Naive thymus-derived CD8-positive, alpha-beta T cell (primary cell): ENCODE measurements at regions not wholly inside any gene's neighbourhood (a gene's known extent, or its start where the extent isn't known, plus 50 kb on each side); places are given as distances from the start of the nearest gene placed in this dataset.
A peak's percentile ranks its signal among the peaks of the same experiment; 100 is the strongest.
"Not testable (repeated sequence)": the region's sequence is repeated elsewhere in the genome, so short reads cannot be mapped to it uniquely, and the experiment has no call there.

Experiments
- ATAC-seq, 2 donors: fragments of 150-1000 bp; cut with Tn5 transposase in 1 of 2; sonication (Bioruptor Pico), chemical (Tn5 transposase) in 1 of 2; 1 replicate in 1 of 2; 2 replicates in 1 of 2; pipeline ENCODE4 v1.10.0; 2021; ENCODE audit warnings: mild to moderate bottlenecking in 2 of 2, moderate library complexity in 2 of 2
- POLR2A ChIA-PET: fragments of 350-600 bp; sonication (Branson Sonifier 250); formaldehyde crosslinking; loops from one replicate; lab custom pipeline; 2021; ENCODE audit warnings: antibody characterized with exemption; lab: Charles Lee
- DNase-seq, 10 donors: peaks; one replicate each; pipeline versions ENCODE4 v3.0.0 to v3.0.0-alpha.2; 2020 to 2022
- H3K27ac Mint-ChIP-seq, 10 donors: one replicate each; pipeline ENCODE4 v1.8.0; 2020 to 2022; ENCODE audit warnings: mild to moderate bottlenecking in 10 of 10, mixed read lengths in 10 of 10, moderate library complexity in 4 of 10, inconsistent platforms in 1 of 10
- H3K27me3 Mint-ChIP-seq, 5 donors: one replicate each; pipeline ENCODE4 v1.8.0; 2021 to 2022; ENCODE audit warnings: mixed read lengths in 5 of 5
- H3K36me3 Mint-ChIP-seq, 3 donors: one replicate each; pipeline ENCODE4 v1.8.0; 2020 to 2022; ENCODE audit warnings: mixed read lengths in 3 of 3, mild to moderate bottlenecking in 2 of 3, inconsistent platforms in 1 of 3
- H3K4me1 Mint-ChIP-seq, 4 donors: one replicate each; pipeline ENCODE4 v1.8.0; 2021 to 2022; ENCODE audit warnings: mixed read lengths in 4 of 4
- H3K4me3 Mint-ChIP-seq, 10 donors: one replicate each; pipeline ENCODE4 v1.8.0; 2020 to 2022; ENCODE audit warnings: mild to moderate bottlenecking in 10 of 10, mixed read lengths in 10 of 10, moderate library complexity in 6 of 10, inconsistent platforms in 1 of 10
- H3K9me3 Mint-ChIP-seq, 9 donors: one replicate each; pipeline ENCODE4 v1.8.0; 2020 to 2022; ENCODE audit warnings: mixed read lengths in 9 of 9, mild to moderate bottlenecking in 3 of 9, inconsistent platforms in 1 of 9, moderate library complexity in 1 of 9

- POLR2A ChIA-PET: no interaction called here
These were observed 372.9 kb upstream of the AUTS2 start for GRCh38 chr7:69225259-69225943.

GRCh38 chr7:69228212-69228811, 370.0 kb upstream of the AUTS2 start:
- POLR2A ChIA-PET: no interaction called here
- Mint-ChIP-seq H3K4me3 (no peak overlapping the region), H3K27me3 (peaks cover 4 to 14% (median 9%) of the 10 kb centered on the region in 5 donors), H3K27ac (no peak overlapping the region), H3K36me3 (peaks cover 0 to 6% (median 3%) of the 10 kb centered on the region in 3 donors), H3K9me3 (peaks cover 0 to 15% (median 7%) of the 10 kb centered on the region in 9 donors), H3K4me1 (peaks cover 0 to 2% (median under 1%) of the 10 kb centered on the region in 4 donors)
- DNase-seq (no peak), ATAC-seq (no peak)

More at GRCh38 chr7:69225259-69225943, 372.9 kb upstream of the AUTS2 start:
- H3K27ac Mint-ChIP-seq: no peak overlapping the region
- H3K4me3 Mint-ChIP-seq: no peak overlapping the region
- peaks cover 0 to 16% (median 6%) of the 10 kb centered on the region in 9 donors for H3K9me3 Mint-ChIP-seq
- no peaks in the 10 kb centered on the region for H3K4me1 Mint-ChIP-seq
- peaks cover 0 to 9% (median 4%) of the 10 kb centered on the region in 5 donors for H3K27me3 Mint-ChIP-seq
- H3K36me3 Mint-ChIP-seq: peaks cover 0 to 6% (median 3%) of the 10 kb centered on the region in 3 donors
- no peak for DNase-seq
- ATAC-seq: no peak

GRCh38 chr7:69232445-69233376, 365.6 kb upstream of the AUTS2 start:
- no peak for DNase-seq
- Mint-ChIP-seq H3K9me3 (peaks cover 0 to 7% (median 4%) of the 10 kb centered on the region in 9 donors), H3K4me1 (peaks cover 0 to 2% (median under 1%) of the 10 kb centered on the region in 4 donors), H3K27me3 (peaks cover 2 to 16% (median 10%) of the 10 kb centered on the region in 5 donors), H3K4me3 (no peak overlapping the region), H3K27ac (peak overlapping the region in 1 of 10 donors; percentile 37), H3K36me3 (peaks cover 0 to 1% (median 0%) of the 10 kb centered on the region in 3 donors)
- POLR2A ChIA-PET: no interaction called here
- no peak for ATAC-seq

GRCh38 chr7:69237541-69237940, 360.7 kb upstream of the AUTS2 start:
- H3K27me3 Mint-ChIP-seq: peaks cover 5 to 17% (median 9%) of the 10 kb centered on the region in 5 donors
- H3K4me3 Mint-ChIP-seq: no peak overlapping the region
- H3K27ac Mint-ChIP-seq: no peak overlapping the region
- peaks cover 0 to 2% (median under 1%) of the 10 kb centered on the region in 4 donors for H3K4me1 Mint-ChIP-seq
- ATAC-seq (no peak), DNase-seq (no peak)
- peaks cover 0 to 9% (median 4%) of the 10 kb centered on the region in 9 donors for H3K9me3 Mint-ChIP-seq
- H3K36me3 Mint-ChIP-seq: no peaks in the 10 kb centered on the region
- POLR2A ChIA-PET: no interaction called here

GRCh38 chr7:69243016-69243415, 355.3 kb upstream of the AUTS2 start:
- no peak overlapping the region for H3K4me3 Mint-ChIP-seq
- H3K4me1 Mint-ChIP-seq: no peaks in the 10 kb centered on the region
- ATAC-seq (no peak), DNase-seq (no peak)
- no peaks in the 10 kb centered on the region for H3K36me3 Mint-ChIP-seq
- H3K27me3 Mint-ChIP-seq: peaks cover 4 to 20% (median 10%) of the 10 kb centered on the region in 5 donors
- no peak overlapping the region for H3K27ac Mint-ChIP-seq
- H3K9me3 Mint-ChIP-seq: peaks cover 0 to 16% (median 3%) of the 10 kb centered on the region in 9 donors
- POLR2A ChIA-PET: no interaction called here

- Mint-ChIP-seq H3K9me3 (peaks cover 0 to 16% (median 3%) of the 10 kb centered on the region in 9 donors), H3K36me3 (no peaks in the 10 kb centered on the region), H3K27ac (no peak overlapping the region), H3K4me1 (no peaks in the 10 kb centered on the region), H3K4me3 (no peak overlapping the region), H3K27me3 (peaks cover 4 to 20% (median 10%) of the 10 kb centered on the region in 5 donors)
- no peak for DNase-seq
- ATAC-seq: no peak
- POLR2A ChIA-PET: no interaction called here
These were observed 353.6 kb upstream of the AUTS2 start for GRCh38 chr7:69244701-69245100.

- Mint-ChIP-seq H3K4me1 (no peaks in the 10 kb centered on the region), H3K27ac (no peak overlapping the region), H3K4me3 (no peak overlapping the region), H3K9me3 (peaks cover 0 to 21% (median 3%) of the 10 kb centered on the region in 9 donors), H3K27me3 (peaks cover 4 to 17% (median 10%) of the 10 kb centered on the region in 5 donors), H3K36me3 (no peaks in the 10 kb centered on the region)
- POLR2A ChIA-PET: no interaction called here
- DNase-seq (no peak), ATAC-seq (no peak)
These were observed 352.6 kb upstream of the AUTS2 start for GRCh38 chr7:69245646-69246045.

GRCh38 chr7:69246758-69247157, 351.5 kb upstream of the AUTS2 start:
- DNase-seq: no peak
- Mint-ChIP-seq H3K4me1 (no peaks in the 10 kb centered on the region), H3K4me3 (no peak overlapping the region), H3K27ac (no peak overlapping the region), H3K9me3 (peaks cover 0 to 21% (median 4%) of the 10 kb centered on the region in 9 donors), H3K36me3 (no peaks in the 10 kb centered on the region), H3K27me3 (peaks cover 3 to 19% (median 10%) of the 10 kb centered on the region in 5 donors)
- ATAC-seq: no peak
- POLR2A ChIA-PET: no interaction called here

GRCh38 chr7:69248382-69248828, 349.9 kb upstream of the AUTS2 start:
- H3K27ac Mint-ChIP-seq, H3K4me3 Mint-ChIP-seq, H3K4me1 Mint-ChIP-seq, ATAC-seq, DNase-seq, H3K36me3 Mint-ChIP-seq, POLR2A ChIA-PET: not testable (repeated sequence)
- Mint-ChIP-seq H3K9me3 (peaks cover 0 to 21% (median 8%) of the 10 kb centered on the region in 9 donors), H3K27me3 (peaks cover 0 to 17% (median 10%) of the 10 kb centered on the region in 5 donors)

GRCh38 chr7:69250958-69251357, 347.3 kb upstream of the AUTS2 start:
- POLR2A ChIA-PET: no interaction called here
- Mint-ChIP-seq H3K27ac (no peak overlapping the region), H3K4me1 (no peaks in the 10 kb centered on the region), H3K27me3 (peaks cover 5 to 18% (median 7%) of the 10 kb centered on the region in 5 donors), H3K9me3 (peaks cover 0 to 22% (median 7%) of the 10 kb centered on the region in 9 donors), H3K4me3 (no peak overlapping the region), H3K36me3 (peaks cover 0 to 5% (median 0%) of the 10 kb centered on the region in 3 donors)
- ATAC-seq: no peak
- DNase-seq: no peak

GRCh38 chr7:69254643-69255042, 343.6 kb upstream of the AUTS2 start:
- Mint-ChIP-seq H3K4me1 (peaks cover 0 to 3% (median 1%) of the 10 kb centered on the region in 4 donors), H3K4me3 (no peak overlapping the region), H3K9me3 (peaks cover 0 to 33% (median 8%) of the 10 kb centered on the region in 9 donors), H3K36me3 (peaks cover 0 to 5% (median 0%) of the 10 kb centered on the region in 3 donors), H3K27me3 (peaks cover 6 to 23% (median 12%) of the 10 kb centered on the region in 5 donors), H3K27ac (no peak overlapping the region)
- ATAC-seq (no peak), DNase-seq (no peak)
- POLR2A ChIA-PET: no interaction called here

- Mint-ChIP-seq H3K4me1 (peaks cover 0 to 3% (median 1%) of the 10 kb centered on the region in 4 donors), H3K27ac (no peak overlapping the region), H3K9me3 (peaks cover 0 to 33% (median 6%) of the 10 kb centered on the region in 9 donors), H3K4me3 (no peak overlapping the region), H3K36me3 (peaks cover 0 to 5% (median 0%) of the 10 kb centered on the region in 3 donors), H3K27me3 (peaks cover 3 to 18% (median 12%) of the 10 kb centered on the region in 5 donors)
- DNase-seq: no peak
- POLR2A ChIA-PET: no interaction called here
- ATAC-seq: no peak
These were observed 341.6 kb upstream of the AUTS2 start for GRCh38 chr7:69256634-69257081.
